IMR-90 (cell line): ENCODE measurements at regions not wholly inside any gene's neighbourhood (a gene's known extent, or its start where the extent isn't known, plus 50 kb on each side); places are given as distances from the start of the nearest gene placed in this dataset.

Source experiments
- ATAC-seq: fragments of 200-7000 bp; cut with Tn5 transposase; 2 replicates; pipeline ENCODE4 v1.9.1; 2020; ENCODE audit warnings: low read depth, mild to moderate bottlenecking, moderate library complexity
- BruUV-seq: library from RNA; stranded (reverse); fragments of 400-500 nt; replicated peaks from 2 replicates; lab custom pipeline; 2021; lab: Mats Ljungman, UMichigan
- CTCF ChIA-PET: fragments of 300-600 bp; formaldehyde crosslinking; extraction: SDS; loops from one replicate; lab custom pipeline; 2021; ENCODE audit warnings: antibody characterized with exemption; lab: Yijun Ruan, JAX
- POLR2A ChIA-PET: fragments of 300-600 bp; sonication (Branson Sonifier 250); formaldehyde crosslinking; loops from one replicate; lab custom pipeline; 2022; ENCODE audit warnings: antibody characterized with exemption; ENCODE audit not compliant: unreplicated experiment; lab: Charles Lee
- DNase-seq: peaks from one replicate; pipeline ENCODE4 v3.0.0; 2013
- H2AFZ ChIP-seq: replicated peaks from 2 replicates; pipeline ENCODE3; 2013; ENCODE audit warnings: low read length, mild to moderate bottlenecking; ENCODE audit not compliant: poor library complexity
- H2AK5ac ChIP-seq: 2 replicates; pipeline ENCODE4 v1.6.1; 2013; ENCODE audit warnings: low read depth, low read length, inconsistent platforms
- H2AK9ac ChIP-seq: replicated peaks from 2 replicates; pipeline ENCODE3; 2013; ENCODE audit warnings: mild to moderate bottlenecking, low read depth, low read length, moderate library complexity; ENCODE audit not compliant: poor library complexity
- H2BK120ac ChIP-seq: 2 replicates; pipeline ENCODE4 v1.6.1; 2013; ENCODE audit warnings: low read depth, low read length, inconsistent platforms
- H2BK15ac ChIP-seq: 3 replicates; pipeline ENCODE4 v1.6.1; 2013; ENCODE audit warnings: low read depth, low read length, inconsistent platforms
- H2BK20ac ChIP-seq: 2 replicates; pipeline ENCODE4 v1.6.1; 2013; ENCODE audit warnings: low read depth, mild to moderate bottlenecking, inconsistent platforms, low read length, moderate library complexity
- H2BK5ac ChIP-seq: 2 replicates; pipeline ENCODE4 v1.6.1; 2013; ENCODE audit warnings: mild to moderate bottlenecking, low read depth, low read length, inconsistent platforms; ENCODE audit not compliant: poor library complexity, severe bottlenecking
- H3K14ac ChIP-seq: replicated peaks from 2 replicates; pipeline ENCODE4 v1.6.1; 2013; ENCODE audit warnings: low read depth, low read length, inconsistent platforms
- H3K18ac ChIP-seq: 2 replicates; pipeline ENCODE4 v1.6.1; 2013; ENCODE audit warnings: low read depth, low read length, control low read depth
- H3K23ac ChIP-seq: 2 replicates; pipeline ENCODE4 v1.6.1; 2013; ENCODE audit warnings: low read depth, low read length, inconsistent platforms
- H3K27ac ChIP-seq: 2 replicates; pipeline ENCODE4 v1.5.1; 2013; ENCODE audit warnings: mild to moderate bottlenecking, control low read depth, low read length; ENCODE audit not compliant: insufficient read depth
- H3K27me3 ChIP-seq: 2 replicates; pipeline ENCODE4 v1.6.1; 2013; ENCODE audit warnings: low read length; ENCODE audit not compliant: control insufficient read depth, insufficient read depth
- H3K36me3 ChIP-seq: 2 replicates; pipeline ENCODE4 v1.6.1; 2013; ENCODE audit warnings: low read length, mixed read lengths; ENCODE audit not compliant: control insufficient read depth, insufficient read depth
- H3K4ac ChIP-seq: 2 replicates; pipeline ENCODE4 v1.6.1; 2013; ENCODE audit warnings: low read depth, low read length, inconsistent platforms
- H3K4me1 ChIP-seq: 2 replicates; pipeline ENCODE4 v1.6.1; 2013; ENCODE audit warnings: low read length, mixed read lengths; ENCODE audit not compliant: control insufficient read depth, insufficient read depth
- H3K4me2 ChIP-seq: 2 replicates; pipeline ENCODE4 v1.6.1; 2013; ENCODE audit warnings: low read depth, mild to moderate bottlenecking, control low read depth, low read length, moderate library complexity
- H3K4me3 ChIP-seq: 2 replicates; pipeline ENCODE4 v1.5.1; 2013; ENCODE audit warnings: low read depth, mild to moderate bottlenecking, control low read depth, low read length, moderate library complexity; ENCODE audit not compliant: insufficient read depth
- H3K56ac ChIP-seq: 2 replicates; pipeline ENCODE4 v1.6.1; 2013; ENCODE audit warnings: low read length, inconsistent platforms; ENCODE audit not compliant: insufficient read depth; ENCODE audit errors: extremely low read depth
- H3K79me1 ChIP-seq, 2 experiments: 2 replicates each; pipeline ENCODE4 v1.6.1; 2013; ENCODE audit warnings: low read length in 2 of 2, inconsistent platforms in 1 of 2, low read depth in 1 of 2
- H3K9ac ChIP-seq: 2 replicates; pipeline ENCODE4 v1.6.1; 2013; ENCODE audit warnings: low read depth, low read length, control low read depth
- H3K9me1 ChIP-seq: 2 replicates; pipeline ENCODE4 v1.6.1; 2013; ENCODE audit warnings: low read length, inconsistent platforms; ENCODE audit not compliant: insufficient read depth
- H3K9me3 ChIP-seq: 2 replicates; pipeline ENCODE4 v1.6.1; 2013; ENCODE audit warnings: low read length; ENCODE audit not compliant: control insufficient read depth, insufficient read depth
- H4K20me1 ChIP-seq: 2 replicates; pipeline ENCODE4 v1.6.1; 2013; ENCODE audit warnings: low read length, inconsistent platforms; ENCODE audit not compliant: insufficient read depth
- H4K5ac ChIP-seq: 2 replicates; pipeline ENCODE4 v1.6.1; 2013; ENCODE audit warnings: mild to moderate bottlenecking, low read depth, low read length, control low read depth
- H4K8ac ChIP-seq, 2 experiments: 2 replicates each; pipeline ENCODE4 v1.6.1; 2013; ENCODE audit warnings: low read depth in 2 of 2, low read length in 2 of 2, control low read depth in 1 of 2, inconsistent platforms in 1 of 2
- H4K91ac ChIP-seq: 2 replicates; pipeline ENCODE4 v1.6.1; 2013; ENCODE audit warnings: low read depth, low read length, inconsistent platforms; ENCODE audit not compliant: insufficient read depth
- FOS ChIP-seq: fragments of 150-350 bp; IDR thresholded peaks from 2 replicates; pipeline ENCODE4 v1.6.1; 2016; ENCODE audit warnings: low read depth, low read length
- WGBS, 2 experiments: methylation state at CpG; one replicate each; pipeline versions ENCODE4 v1.1.5 to v1.1.7; 2013; ENCODE audit warnings: missing lambda C conversion rate in 2 of 2; ENCODE audit not compliant: insufficient read length in 1 of 2; ENCODE audit errors: extremely low coverage in 2 of 2; 5-methylcytosine and 5-hydroxymethylcytosine counted together
- dilution Hi-C: fragments of 300-500 bp; cut with HindIII; formaldehyde crosslinking; loops from one replicate; pipeline ENCODE4 v1.14.3; 2018; ENCODE audit warnings: low sequenced_read_pairs; ENCODE audit not compliant: unreplicated experiment
- in situ Hi-C: fragments of 300-500 bp; cut with MboI; formaldehyde crosslinking; loops from 3 replicates; pipeline ENCODE4 v1.14.3; 2019; ENCODE audit warnings: low sequenced_read_pairs, inconsistent platforms, mixed read lengths
- intact Hi-C: fragments of 100-400 bp; cut with micrococcal nuclease; formaldehyde crosslinking; loops from 2 replicates; pipeline ENCODE4 v1.10.0; 2022

DNA sequence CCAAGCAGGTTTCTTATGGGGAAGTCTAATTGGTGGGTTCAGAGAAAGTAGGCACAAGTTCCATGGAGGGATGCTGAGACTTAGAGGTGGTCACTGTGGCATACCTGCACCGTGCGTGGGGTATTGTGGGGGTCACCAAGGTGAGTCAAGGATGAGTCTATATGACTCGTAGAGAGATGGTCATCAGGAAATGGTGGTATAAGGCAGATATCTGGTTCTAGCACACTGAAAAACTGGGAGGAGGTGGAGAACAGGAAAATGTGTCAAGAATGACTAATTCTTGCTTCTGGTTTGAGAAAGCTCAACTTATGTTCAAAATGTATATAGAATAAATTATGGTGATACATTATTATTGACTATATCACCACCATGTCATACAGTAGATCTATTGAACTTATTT lies 258.1 kb downstream of the RAB38 start:
- Histone ChIP-seq H3K36me3 (no peaks in the 10 kb centered on the region), H2BK5ac (no peak overlapping the region), H3K9ac (no peak overlapping the region), H4K5ac (no peak overlapping the region), H2BK120ac (no peak overlapping the region), H4K91ac (no peak overlapping the region), H2BK15ac (no peak overlapping the region), H3K18ac (no peak overlapping the region), H3K23ac (no peak overlapping the region), H3K27ac (no peak overlapping the region), H2AK5ac (no peak overlapping the region), H3K4me1 (no peaks in the 10 kb centered on the region), H3K9me3 (no peaks in the 10 kb centered on the region), H3K14ac (no peak overlapping the region), H2BK20ac (no peak overlapping the region), H4K8ac (no peak overlapping the region), H3K4ac (no peak overlapping the region), H3K4me3 (no peak overlapping the region), H3K56ac (no peak overlapping the region), H3K4me2 (no peak overlapping the region), H4K20me1 (no peaks in the 10 kb centered on the region), H3K27me3 (no peaks in the 10 kb centered on the region), H3K9me1 (no peaks in the 10 kb centered on the region), H3K79me1 (no peaks in the 10 kb centered on the region), H2AK9ac (no peak overlapping the region), H2AFZ (no peak overlapping the region)
- CTCF ChIA-PET, result no interaction called here
- intact Hi-C loops, result no loop called here
- BruUV-seq, result no TSS peak
- POLR2A ChIA-PET, result no interaction called here
- ATAC-seq (no peak), DNase-seq (no peak)
- dilution Hi-C loops, result no loop called here
- 20% methylated on average over 1 of the region's 3 CpGs; no CpG with 5 or more reads in 1 of the 2 experiments for WGBS, 2 experiments
- in situ Hi-C loops, result no loop called here
- no peak for TF ChIP-seq FOS
